ENCODE measurements at regions not wholly inside any gene's neighbourhood (a gene's known extent, or its start where the extent isn't known, plus 50 kb on each side); places are given as distances from the start of the nearest gene placed in this dataset.

DNA sequence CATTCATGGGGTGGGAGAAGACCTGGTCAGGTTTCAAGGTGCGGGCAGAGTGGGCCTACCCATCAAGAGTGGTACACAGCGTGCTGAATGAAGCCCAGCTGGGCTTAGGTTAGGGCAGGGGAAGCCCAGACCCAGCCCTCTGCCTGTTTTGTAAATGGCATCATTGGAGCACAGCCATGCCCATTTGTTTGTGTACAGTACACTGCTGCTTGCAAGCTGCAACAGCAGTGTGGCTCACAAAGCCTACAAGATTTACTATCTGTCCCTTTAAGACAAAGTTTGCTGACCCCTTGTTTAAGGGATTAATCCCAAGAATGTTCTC, 230.1 kb upstream of the TNRC6C start:
- no peaks in the 10 kb centered on the region for H3K9me2 ChIP-seq (ENCODE audit: insufficient read depth)
- H3K79me2 ChIP-seq (ENCODE audit: low read depth): no peaks in the 10 kb centered on the region
- no peak overlapping the region for H3K4me2 ChIP-seq
- H3K27ac ChIP-seq: no peak overlapping the region
- no TSS peak for BruUV-seq (replicated peaks)
- intact Hi-C loops (cut with micrococcal nuclease; ENCODE audit: unreplicated experiment): no loop called here
- H3K9me3 ChIP-seq (ENCODE audit: insufficient read depth, low read depth): no peaks in the 10 kb centered on the region
- no peaks in the 10 kb centered on the region for H3K36me3 ChIP-seq (ENCODE audit: low read depth)
- no peaks in the 10 kb centered on the region for H3F3A ChIP-seq (ENCODE audit: insufficient read depth, low read depth)
- no peaks in the 10 kb centered on the region for H3K4me1 ChIP-seq (replicated peaks; ENCODE audit: insufficient read depth)
- H2AFZ ChIP-seq: no peak overlapping the region
- ChIA-PET POLR2A (ENCODE audit: unreplicated experiment) (no interaction called here), CTCF (no interaction called here)
- DNase-seq: no peak
- no peak overlapping the region for H3K4me3 ChIP-seq
- TF ChIP-seq EZH2 (IDR thresholded peaks at IDR 0.05; ENCODE audit: low read depth): no peak
- TF ChIP-seq, protein P1, sequence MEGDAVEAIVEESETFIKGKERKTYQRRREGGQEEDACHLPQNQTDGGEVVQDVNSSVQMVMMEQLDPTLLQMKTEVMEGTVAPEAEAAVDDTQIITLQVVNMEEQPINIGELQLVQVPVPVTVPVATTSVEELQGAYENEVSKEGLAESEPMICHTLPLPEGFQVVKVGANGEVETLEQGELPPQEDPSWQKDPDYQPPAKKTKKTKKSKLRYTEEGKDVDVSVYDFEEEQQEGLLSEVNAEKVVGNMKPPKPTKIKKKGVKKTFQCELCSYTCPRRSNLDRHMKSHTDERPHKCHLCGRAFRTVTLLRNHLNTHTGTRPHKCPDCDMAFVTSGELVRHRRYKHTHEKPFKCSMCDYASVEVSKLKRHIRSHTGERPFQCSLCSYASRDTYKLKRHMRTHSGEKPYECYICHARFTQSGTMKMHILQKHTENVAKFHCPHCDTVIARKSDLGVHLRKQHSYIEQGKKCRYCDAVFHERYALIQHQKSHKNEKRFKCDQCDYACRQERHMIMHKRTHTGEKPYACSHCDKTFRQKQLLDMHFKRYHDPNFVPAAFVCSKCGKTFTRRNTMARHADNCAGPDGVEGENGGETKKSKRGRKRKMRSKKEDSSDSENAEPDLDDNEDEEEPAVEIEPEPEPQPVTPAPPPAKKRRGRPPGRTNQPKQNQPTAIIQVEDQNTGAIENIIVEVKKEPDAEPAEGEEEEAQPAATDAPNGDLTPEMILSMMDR (conservative IDR thresholded peaks at IDR 0.05): no peak
- peaks cover 69% of the 10 kb centered on the region for H3K27me3 ChIP-seq (ENCODE audit: insufficient read depth, low read depth)
- H4K20me1 ChIP-seq (ENCODE audit: insufficient read depth): no peaks in the 10 kb centered on the region

DNA sequence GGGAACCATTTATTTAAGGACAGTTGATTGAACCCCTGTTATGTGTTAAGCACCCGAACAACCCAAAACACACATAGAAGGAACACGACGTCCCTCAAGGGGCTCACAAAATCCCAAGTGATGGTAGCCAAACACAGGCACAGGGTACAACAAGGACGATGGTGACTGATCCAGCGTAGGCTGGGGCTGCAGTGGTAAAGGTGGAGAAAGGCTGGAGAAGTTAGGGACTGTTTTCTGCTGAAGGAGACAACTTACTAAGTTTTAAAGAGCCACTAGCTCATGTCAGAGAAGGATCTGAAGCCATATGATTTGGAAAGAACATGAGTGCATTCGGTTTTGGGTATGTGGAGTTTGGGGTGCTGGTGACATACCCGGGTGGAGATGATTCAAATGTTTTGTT, 229.6 kb upstream of the TNRC6C start:
- H3K9me2 ChIP-seq (ENCODE audit: insufficient read depth): no peaks in the 10 kb centered on the region
- H3K27ac ChIP-seq: no peak overlapping the region
- H3K79me2 ChIP-seq (ENCODE audit: low read depth): no peaks in the 10 kb centered on the region
- ChIA-PET POLR2A (ENCODE audit: unreplicated experiment) (no interaction called here), CTCF (no interaction called here)
- DNase-seq: no peak
- H3K36me3 ChIP-seq (ENCODE audit: low read depth): no peaks in the 10 kb centered on the region
- H2AFZ ChIP-seq: no peak overlapping the region
- no peaks in the 10 kb centered on the region for H4K20me1 ChIP-seq (ENCODE audit: insufficient read depth)
- H3K9me3 ChIP-seq (ENCODE audit: insufficient read depth, low read depth): no peaks in the 10 kb centered on the region
- peaks cover 69% of the 10 kb centered on the region for H3K27me3 ChIP-seq (ENCODE audit: insufficient read depth, low read depth)
- intact Hi-C loops (cut with micrococcal nuclease; ENCODE audit: unreplicated experiment): no loop called here
- H3K4me1 ChIP-seq (replicated peaks; ENCODE audit: insufficient read depth): no peaks in the 10 kb centered on the region
- TF ChIP-seq, protein P1 (conservative IDR thresholded peaks at IDR 0.05): no peak
- no peak for TF ChIP-seq EZH2 (IDR thresholded peaks at IDR 0.05; ENCODE audit: low read depth)
- no peak overlapping the region for H3K4me3 ChIP-seq
- no peaks in the 10 kb centered on the region for H3F3A ChIP-seq (ENCODE audit: insufficient read depth, low read depth)
- BruUV-seq (replicated peaks): no TSS peak
- no peak overlapping the region for H3K4me2 ChIP-seq

DNA sequence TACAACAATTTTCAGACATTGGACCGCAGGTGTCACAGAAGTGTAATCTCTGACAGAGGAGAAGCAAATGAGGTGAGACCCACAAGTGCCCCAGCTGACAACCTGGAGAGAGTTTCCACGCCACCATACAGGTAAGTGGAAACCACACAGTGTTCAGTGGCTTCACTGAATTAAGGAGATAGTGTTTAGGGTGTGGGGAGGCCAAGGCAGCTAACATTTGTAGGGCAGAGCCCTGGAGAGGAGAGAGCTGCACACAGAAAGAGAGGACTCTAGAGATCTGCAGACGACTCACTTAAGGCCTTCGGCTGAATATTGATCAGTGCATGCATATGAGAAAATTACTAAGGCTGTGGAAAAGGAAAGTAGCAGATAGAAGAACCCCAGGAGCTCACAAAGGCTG, 228.9 kb upstream of the TNRC6C start:
- H3K27me3 ChIP-seq (ENCODE audit: insufficient read depth, low read depth): peaks cover 69% of the 10 kb centered on the region
- no peak overlapping the region for H3K4me3 ChIP-seq
- H3K9me3 ChIP-seq (ENCODE audit: insufficient read depth, low read depth): no peaks in the 10 kb centered on the region
- H3F3A ChIP-seq (ENCODE audit: insufficient read depth, low read depth): no peaks in the 10 kb centered on the region
- H3K9me2 ChIP-seq (ENCODE audit: insufficient read depth): no peaks in the 10 kb centered on the region
- no peak overlapping the region for H3K27ac ChIP-seq
- H3K36me3 ChIP-seq (ENCODE audit: low read depth): no peaks in the 10 kb centered on the region
- H4K20me1 ChIP-seq (ENCODE audit: insufficient read depth): no peaks in the 10 kb centered on the region
- ChIA-PET CTCF (no interaction called here), POLR2A (ENCODE audit: unreplicated experiment) (no interaction called here)
- TF ChIP-seq EZH2 (IDR thresholded peaks at IDR 0.05; ENCODE audit: low read depth): no peak
- TF ChIP-seq, protein P1 (conservative IDR thresholded peaks at IDR 0.05): no peak
- DNase-seq: no peak
- H2AFZ ChIP-seq: no peak overlapping the region
- intact Hi-C loops (cut with micrococcal nuclease; ENCODE audit: unreplicated experiment): no loop called here
- BruUV-seq (replicated peaks): no TSS peak
- no peaks in the 10 kb centered on the region for H3K79me2 ChIP-seq (ENCODE audit: low read depth)
- no peak overlapping the region for H3K4me2 ChIP-seq
- no peaks in the 10 kb centered on the region for H3K4me1 ChIP-seq (replicated peaks; ENCODE audit: insufficient read depth)
